GM19324 (cell line): ENCODE measurements at regions not wholly inside any gene's neighbourhood (a gene's known extent, or its start where the extent isn't known, plus 50 kb on each side); places are given as distances from the start of the nearest gene placed in this dataset.

Experiments
- ATAC-seq: cut with Tn5 transposase; IDR thresholded peaks from one replicate; pipeline ENCODE4 v1.9.1; 2021; ENCODE audit warnings: mild to moderate bottlenecking, moderate library complexity; ENCODE audit not compliant: unreplicated experiment, low FRiP score

DNA sequence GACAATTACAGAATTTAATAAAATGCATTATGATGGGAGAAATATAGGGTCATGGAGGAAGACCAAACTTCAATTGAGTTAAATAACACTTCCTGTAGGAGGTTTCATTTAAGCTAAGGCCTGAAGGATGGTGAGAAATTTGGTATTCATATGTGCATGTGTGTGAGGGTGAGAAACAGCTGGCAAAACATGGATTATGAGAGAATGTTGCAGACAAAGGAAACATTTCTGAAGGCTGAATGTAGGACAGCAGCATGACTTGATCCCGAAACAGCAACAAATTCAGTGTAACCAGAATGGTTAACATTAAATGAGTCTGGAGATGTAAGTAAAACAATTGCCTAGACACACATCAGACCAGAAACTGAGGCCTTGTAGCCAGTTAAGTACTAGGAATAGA lies 630.8 kb downstream of the NR4A2 start:
- ATAC-seq = no peak

DNA sequence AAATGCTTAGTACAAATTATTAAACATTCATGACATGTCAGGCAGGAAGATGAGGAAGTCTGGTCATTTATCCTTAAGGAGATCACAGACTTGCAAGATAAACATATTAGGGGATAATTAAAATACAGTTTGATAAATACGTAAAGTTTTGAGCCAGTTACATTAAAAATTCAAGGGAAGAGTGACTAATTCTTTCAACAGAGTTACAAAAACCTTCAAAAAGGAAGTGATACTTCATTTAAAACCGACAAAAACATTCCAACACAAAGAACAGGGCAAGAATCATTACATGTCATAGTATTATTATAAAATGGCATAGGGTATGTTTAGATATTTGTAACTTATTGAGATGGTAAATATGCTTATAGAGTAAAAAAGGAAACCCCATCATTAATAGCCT lies 636.0 kb downstream of the NR4A2 start:
- ATAC-seq = no peak

DNA sequence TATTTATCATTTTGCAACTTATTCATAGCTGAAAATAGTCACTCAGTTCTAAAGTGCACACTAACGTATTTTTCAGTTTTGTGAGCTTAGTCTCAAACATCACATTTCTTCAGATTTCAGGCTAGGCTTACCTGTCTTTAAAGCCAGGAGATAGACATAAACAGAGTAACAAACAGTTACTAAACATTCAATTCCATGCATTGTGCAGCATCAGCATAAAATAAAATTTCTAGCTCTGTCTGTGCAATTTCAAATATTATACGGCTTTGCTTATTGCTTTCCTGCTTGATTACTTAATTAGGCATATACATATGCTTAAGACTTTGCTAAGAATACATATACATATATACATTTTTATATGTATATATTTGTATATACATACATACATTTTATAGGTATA lies 637.0 kb downstream of the NR4A2 start:
- ATAC-seq = no peak

DNA sequence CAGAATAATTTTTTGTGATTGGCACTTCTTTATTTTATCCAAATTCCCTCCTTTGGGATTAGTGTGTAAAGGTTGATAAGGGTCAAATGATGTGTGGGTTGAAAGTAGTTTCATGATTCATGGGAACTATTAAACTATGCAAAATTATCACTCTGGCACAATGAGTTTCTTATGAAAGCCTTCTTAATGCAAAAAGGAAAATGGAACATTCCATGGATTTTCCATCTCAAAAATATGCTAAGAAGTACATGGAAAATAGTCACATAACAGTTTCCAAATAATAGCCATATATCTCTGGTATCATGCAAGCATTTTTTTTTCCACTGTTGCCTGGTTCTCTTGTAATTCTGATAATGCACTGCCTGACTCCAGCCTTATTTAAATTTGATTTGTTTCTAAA lies 639.7 kb downstream of the NR4A2 start:
- ATAC-seq = no peak

DNA sequence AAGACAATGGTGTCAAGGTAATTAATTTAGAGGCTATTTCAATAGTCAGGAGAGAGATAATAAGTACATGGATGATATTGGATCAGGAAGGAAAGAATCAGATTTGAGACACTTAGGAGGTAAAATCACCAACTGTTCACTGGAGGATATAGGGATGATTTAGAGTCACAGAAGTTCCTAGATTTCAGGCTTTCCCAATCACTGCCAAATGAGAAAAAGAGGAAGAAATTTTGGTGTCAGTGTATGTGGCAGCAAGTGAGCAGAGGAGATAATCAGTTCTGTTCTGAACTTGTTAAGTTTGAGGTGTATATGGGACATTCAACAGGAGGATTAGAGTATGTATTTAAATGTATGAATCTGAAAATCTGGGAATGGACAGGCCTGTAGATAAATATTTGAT lies 640.4 kb downstream of the NR4A2 start:
- ATAC-seq = no peak

DNA sequence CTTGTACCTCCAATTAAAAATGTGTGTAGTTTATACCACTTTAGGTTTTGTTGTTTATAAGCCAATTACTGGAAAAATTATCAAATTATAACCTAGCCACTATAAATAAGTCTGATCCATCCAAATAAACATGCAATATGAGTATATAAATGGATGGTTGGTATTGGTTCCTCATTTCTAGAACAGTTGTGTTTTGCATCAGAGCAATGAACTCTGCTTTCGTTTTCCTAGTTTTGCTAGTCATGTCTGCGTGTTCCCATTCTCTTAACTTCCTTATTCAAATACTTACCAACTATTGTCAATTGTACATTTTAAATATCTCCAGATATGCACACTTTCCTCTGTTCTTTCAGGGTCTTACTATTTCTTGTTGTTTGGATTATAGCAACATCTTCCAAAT lies 641.7 kb downstream of the NR4A2 start:
- ATAC-seq = peak; percentile 67

DNA sequence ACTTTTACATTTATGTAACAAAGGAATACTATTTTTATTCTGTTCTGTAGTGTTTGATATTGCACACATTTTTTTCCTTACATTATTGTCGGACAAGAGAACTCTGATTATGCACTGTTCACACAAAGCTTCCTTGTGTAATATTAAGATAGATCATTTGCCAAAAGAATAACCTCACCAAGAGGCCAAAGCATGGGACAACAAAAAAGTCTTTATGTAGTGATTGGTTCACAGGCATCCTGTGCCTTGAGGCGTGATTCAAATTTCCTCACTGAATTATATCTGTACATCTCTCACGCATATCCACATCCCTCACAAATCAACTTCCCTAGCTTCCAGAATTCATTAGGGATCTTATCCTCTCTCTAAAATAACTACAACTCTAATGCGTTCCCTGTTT lies 642.7 kb downstream of the NR4A2 start:
- ATAC-seq = no peak

DNA sequence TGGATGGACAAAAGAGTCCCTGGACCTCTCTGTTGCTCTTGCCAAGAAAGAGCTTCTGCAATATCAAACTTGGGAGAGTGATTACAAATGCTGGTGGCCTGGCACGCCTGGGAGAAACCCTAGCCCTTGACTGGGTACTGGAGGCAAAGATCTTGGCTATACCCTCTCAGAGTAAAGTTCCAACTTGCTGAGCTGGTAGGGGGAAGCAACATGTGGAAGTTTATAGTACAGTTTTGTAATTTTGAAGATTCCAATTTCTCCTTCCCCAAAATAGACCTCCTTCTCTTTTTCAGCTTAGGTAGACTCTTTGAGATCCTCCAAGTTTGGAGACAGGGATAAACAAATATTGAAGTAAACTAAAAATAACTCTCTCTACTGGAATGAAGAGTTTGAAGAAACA lies 645.3 kb downstream of the NR4A2 start:
- ATAC-seq = no peak

DNA sequence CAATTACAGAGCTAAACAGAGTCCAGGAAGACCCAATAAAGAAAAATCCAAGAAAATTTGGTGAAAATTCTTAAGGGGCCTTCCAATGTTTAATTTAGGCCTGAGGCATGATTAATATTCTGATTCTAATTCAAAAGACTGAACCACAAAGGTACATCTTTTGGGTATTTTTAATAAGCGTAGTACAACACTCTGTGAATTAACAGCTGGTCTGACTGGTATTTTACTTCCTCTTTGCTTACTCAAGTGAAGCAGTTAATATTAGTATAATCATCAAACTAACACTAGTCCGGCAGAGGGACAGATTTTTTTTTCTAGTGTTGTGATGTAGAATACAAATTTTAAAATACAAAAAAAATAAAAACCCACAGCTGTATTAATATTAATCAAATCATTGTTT lies 652.9 kb downstream of the NR4A2 start:
- no peak for ATAC-seq

DNA sequence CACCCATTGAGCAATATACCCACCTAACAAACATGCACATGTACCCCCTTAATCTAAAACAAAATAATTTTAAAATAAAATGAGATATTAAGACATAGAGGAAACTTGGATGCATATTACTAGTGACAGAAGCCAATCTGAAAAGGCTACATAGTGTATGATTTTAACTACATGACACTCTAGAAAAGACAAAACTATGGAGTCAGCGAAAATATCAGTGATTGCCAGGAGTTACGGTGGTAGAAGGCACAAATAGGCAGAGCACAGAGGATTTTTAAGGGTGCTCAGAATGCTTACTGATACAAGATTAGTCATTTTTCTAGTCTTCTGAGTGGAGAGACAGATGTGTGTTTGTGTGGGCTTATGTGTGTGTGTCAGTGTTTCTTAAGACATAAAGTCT lies 656.6 kb downstream of the NR4A2 start:
- ATAC-seq = no peak

DNA sequence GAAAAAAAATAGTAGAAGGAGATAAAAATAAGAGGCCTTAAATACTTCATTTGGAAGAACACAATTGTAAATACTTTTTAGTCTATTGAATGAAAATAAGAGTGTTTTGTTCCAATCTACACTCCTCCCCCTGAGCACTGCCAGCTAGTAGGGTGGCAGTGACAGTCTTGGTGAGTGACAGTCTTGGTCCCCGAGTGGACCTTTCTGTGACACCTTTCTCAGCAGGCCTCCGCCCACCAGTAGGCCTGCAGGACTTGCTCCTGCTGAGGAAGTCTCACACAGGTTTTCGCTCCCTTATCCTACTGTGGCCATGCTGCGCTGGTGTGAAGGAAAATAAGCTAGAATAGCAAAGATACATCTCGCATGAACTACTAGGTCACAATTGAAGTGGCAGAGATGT lies 666.8 kb downstream of the NR4A2 start:
- no peak for ATAC-seq

DNA sequence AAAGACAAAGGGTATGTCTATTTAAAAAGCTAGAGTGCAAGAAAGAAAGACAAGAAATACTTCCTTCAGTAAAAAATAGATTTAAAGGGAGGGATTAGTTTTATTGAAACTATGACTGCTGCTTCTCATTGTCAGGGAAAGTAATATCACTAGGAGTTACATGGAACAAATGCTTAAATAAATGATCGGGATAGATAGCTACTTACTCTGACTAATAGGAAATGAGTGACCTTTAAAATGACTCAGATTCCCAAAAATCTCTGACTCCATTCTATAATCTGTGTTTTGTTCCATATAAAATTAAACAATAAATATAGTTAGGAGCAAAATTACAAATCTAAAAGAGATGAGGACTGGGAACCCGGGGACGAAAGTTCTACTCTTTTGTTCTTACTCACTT lies 669.3 kb downstream of the NR4A2 start:
- ATAC-seq = no peak

DNA sequence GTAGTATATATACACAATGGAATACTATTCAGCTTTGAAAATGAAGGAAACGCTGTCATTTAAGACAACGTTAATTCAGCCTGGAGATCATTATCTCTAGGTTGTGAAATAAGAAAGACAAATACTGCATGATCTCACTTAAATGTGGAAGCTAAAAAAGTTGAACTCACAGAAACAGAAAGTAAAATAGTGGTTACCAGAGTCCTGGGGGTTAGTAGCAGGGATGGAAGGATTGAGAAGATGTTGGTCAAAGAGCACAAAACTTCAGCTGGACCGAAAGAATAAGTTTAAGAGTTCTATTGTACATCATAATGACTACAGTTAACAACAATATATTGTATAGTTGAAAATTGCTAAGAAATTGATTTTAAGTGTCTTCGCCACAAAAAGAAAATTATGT lies 670.3 kb downstream of the NR4A2 start:
- ATAC-seq = no peak

DNA sequence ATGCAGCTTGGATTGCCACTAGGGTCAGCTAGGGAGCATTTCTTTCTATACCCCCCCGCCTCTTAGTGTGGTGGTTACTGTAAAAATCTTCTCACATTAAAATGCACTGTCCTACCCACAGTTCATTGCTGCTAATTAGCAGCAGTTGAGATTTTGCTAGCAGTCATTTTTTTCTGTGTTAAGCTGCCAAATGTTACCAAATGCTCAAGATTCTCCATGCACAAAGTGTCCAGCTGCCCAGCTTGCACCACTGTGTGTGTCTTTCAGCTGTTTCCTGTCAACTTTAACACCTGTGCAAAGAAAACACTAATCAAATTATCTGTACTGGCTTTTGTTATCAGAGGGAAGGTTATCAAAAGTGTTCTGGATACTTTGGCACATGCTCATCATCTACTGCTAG lies 679.3 kb downstream of the NR4A2 start:
- ATAC-seq = no peak

DNA sequence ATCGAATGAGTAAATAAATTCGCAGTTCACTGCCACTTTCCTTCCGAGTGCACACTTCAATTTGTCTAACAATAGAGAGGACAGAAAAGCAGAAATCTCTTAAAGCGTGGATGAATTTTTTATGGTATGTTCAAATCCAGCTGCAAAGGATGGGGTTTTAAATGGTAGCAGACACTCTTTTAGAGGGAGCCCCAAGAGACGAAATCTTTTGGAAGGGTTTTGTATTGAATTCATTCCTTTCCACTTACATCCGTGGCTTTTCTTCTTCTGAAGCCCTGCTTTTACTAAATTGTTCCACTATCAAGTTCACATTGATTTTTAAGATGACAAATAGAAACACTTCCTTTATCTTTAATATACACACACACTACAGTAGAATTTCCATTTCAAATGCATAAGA lies 680.7 kb downstream of the NR4A2 start:
- no peak for ATAC-seq

DNA sequence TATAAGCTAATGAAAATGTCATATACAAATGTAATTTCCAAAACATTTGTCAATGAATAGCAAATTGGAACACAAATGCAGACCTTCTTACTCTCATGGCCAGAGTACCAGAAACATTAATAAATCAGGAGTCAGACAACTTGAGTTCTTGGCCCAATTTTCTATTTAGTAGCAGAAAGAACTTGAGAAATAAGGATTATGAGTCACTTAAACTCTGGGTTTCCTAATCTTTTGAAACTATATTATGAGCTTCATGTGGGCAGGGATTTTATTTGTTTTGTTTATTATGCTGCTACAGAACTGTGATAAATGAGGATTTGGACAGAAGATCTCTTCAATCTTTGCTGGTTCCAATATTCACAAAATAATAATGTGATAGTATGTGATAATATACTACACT lies 686.7 kb downstream of the NR4A2 start:
- ATAC-seq = no peak

DNA sequence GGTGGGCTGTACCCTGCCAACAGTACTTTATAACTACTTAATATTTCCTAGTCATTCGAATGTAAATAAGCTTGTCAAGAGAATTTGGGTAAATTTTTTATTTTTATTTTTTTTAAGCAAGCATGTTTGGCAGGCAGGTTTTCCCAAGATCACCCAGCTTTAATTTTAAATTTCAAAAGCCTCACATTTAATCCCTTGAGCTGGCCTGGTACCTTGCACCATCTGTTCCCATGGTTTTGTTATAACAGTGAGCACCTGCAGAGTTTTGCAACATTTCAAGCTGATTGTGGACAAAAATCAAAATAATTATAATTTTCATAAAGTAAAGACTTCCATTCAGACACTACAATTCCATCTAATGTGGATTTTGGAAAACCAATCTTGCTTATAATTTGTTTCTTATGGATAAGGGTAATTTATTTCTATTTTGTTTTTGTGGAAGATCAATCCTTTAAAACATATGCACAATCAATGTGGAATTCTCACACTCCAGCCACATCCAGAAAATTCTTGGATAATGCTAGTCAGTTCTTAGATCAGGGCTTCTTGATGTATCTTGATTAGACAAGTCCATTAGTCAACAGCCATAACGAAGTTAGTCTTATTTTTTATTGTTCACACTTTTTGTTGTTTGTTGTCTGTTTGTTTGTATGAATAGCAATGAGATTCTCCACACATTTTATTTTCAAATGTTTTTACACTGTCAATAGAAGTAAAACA lies 689.3 kb downstream of the NR4A2 start:
- no peak for ATAC-seq

DNA sequence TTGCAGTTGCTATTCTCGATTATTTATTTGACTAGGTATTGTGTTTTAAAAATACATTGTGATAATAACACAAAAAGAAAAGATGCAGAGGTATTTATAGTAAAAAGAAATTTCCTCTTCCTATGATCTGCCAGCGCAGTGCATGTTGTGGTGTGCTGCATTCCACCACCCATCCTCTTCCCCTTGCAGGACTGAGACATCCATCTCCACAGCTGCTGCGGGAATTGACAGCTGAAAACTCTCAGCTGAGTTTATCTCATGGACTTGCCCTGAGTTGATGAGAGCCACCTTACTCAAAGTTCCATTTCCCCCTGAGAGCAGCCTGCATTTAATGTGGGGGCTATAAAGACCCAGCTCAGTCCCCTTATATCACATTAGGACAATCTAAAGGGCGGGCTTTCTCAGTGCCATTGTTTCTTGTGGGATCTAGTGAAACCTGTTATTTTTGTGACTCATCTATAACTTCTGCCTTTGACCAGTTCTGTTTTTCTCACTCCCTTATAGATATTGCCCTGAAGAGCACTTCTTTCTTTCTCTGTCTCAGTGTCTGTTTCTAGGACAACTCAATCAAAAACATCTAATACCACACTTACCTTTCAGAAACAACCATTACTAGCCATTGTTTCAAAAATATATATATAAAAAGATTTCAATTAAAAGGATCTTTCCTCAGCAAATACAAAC lies 698.5 kb downstream of the NR4A2 start:
- ATAC-seq = no peak

DNA sequence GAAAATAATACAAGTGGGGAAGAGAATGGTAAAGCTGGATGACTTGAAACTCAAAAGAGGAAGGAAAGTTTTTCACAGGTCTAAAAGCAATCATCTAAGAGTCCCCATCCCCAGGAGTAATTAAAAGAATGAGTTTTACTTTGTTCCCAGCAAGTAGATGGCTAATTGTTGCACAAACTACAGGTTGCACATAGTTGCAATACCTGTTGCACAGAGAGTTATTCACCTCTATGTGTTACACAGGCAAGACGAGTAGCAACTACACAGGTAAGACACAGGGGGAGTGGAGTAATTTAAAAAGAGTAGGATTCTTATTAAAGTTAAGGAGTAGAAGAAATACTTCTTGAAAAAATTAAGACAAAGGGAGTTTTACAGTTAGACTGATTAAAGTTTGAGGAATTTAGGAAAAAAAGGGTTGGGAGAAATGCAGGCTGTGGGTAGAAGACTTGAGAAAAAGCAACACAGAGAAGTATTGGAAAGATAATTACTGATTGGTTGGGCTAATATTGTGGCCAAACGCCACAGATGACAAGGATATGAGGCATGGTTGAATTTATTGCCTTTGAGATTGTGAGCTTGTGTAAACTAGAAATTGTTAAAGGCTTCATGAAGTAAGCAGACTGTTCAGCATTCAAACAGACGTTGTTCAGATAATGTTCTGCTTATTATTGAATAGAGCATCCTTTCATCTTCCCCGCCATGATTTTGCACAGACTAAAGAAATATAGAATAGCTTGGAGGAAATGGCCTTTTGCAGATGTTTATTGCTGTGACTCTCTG lies 699.3 kb downstream of the NR4A2 start:
- ATAC-seq = no peak

DNA sequence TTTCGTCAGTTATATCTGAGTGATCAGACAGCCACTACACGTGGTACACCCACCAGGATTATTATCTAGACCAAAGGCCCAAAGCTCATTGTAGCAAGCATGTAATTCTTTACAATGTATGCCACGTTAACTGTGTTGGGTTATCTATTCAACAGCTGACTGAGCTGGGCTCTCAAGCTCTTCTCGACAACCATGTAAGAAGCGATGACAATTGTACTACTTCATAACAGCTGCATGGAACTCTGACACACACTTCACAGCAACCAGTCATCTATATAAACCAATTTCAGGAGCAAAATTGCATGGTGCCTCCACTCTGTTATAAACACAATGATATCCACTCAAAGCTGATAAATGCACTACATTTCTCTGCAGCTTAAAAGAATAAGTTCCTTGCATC lies 701.8 kb downstream of the NR4A2 start:
- no peak for ATAC-seq

DNA sequence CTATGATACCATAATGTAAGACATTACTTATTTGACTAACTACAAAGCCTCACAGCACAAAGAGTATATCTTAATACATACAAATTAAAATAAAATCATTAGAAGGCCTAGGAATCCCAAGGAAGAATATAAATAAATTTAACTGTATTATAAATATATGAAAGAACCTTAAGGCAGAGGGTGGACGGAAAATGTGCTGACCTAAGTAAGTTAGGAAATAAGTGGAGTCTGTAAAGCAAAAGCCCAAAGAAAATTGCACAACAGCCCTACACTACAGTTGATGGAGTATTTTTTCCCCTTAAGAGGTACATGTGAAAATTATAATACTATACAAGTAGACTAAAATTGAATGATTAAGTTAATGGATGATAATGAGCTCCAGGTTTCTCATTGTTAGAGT lies 710.1 kb downstream of the NR4A2 start:
- no peak for ATAC-seq
